ENCODE measurements at regions not wholly inside any gene's neighbourhood (a gene's known extent, or its start where the extent isn't known, plus 50 kb on each side); places are given as distances from the start of the nearest gene placed in this dataset.
A peak's percentile ranks its signal among the peaks of the same experiment; 100 is the strongest.

DNA sequence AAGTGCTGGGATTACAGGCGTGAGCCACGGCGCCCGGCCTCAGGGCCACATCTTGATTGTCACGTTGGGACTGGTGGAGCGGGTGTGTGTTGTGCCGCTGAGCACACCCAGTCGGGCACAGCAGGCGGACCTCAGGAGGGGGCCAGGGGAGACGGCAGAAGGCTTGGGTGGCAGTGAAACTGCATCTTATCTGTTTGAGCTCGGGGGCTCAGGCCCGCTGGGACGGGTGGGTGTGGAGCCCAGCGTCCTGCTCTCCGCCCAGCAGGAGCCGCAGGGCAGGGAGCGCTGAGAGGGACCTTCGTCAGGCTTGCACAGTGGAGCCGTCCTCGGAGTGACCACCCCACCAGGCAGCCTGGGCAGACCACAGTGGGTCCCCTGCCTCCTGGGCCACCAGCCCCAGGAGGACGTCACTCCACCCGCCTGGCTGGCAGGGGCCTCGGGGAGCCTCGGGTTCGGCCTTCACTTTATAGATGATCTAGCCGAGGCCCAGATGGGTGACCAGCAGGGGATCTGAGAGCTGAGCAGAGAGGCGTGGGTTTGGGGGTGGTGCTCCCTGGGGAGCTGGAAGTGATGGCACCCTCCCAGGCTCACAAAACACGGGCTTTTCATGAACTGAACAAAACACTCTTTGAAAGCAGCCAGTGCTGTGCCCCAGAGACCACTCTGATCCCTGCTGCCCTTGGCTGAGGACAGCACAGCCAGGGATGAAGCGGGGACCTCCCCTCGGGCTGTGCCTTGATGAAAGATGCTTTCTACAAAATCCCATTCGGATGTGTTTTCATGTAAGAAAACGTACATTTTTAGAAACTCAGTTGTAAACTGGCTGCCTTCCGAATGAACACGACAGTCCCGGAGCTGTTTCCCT lies 181.1 kb downstream of the SEC14L1 start:
- no peak for DNase-seq (ENCODE audit: low read depth in 3 of 3)

DNA sequence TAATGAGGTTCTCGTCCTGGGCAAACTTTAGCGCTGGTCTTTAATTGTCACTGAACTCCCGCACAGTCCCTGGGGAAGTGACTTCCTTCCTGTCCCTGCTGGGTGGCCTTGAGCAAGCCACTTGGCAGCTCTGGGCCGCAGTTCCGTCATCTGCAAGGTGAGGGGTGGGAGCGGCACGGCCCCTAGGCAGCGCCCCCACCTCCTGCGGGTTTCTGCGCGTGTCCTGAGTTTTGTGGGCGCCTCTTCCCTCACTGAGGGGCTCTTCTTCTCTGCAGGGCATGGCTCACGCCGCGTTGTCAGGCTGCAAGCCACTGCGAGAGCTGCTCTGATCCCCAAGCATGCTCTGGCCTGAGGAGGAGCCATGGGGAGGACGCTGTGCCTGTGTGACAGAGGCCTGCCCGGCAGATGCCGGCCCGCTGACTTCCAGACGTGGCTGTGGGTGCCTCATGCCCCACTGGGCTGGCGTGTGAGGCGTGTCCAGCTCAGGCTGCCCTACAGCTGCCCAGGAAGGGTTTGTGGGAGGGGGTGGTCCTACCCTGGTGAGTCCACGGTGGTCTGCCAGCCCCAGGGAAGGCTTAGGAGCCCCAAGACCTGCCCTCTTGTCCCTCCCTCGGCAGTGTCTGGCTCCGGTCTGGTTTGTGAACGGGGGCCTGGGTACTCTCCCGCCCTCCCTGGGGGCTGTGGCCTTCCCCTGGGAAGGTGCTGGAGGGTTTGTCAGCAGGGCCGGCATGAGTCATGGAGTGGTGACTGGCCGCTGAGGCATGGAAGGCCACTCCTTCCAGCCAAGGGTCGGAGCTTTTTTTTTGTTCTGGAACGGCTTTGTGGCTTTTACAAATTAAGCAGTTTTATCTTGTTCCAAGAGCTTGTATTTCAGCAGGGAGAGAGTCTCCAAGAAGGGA lies 182.0 kb downstream of the SEC14L1 start:
- no peak for DNase-seq (ENCODE audit: low read depth in 3 of 3)

GRCh38 chr17:77323413-77324171 lies 182.8 kb downstream of the SEC14L1 start:
- DNase-seq (ENCODE audit: low read depth in 3 of 3): no peak

GRCh38 chr17:77324227-77324626 lies 183.5 kb downstream of the SEC14L1 start:
- DNase-seq (ENCODE audit: low read depth in 3 of 3): no peak

- DNase-seq (ENCODE audit: low read depth in 3 of 3): no peak
These were observed 184.9 kb downstream of the SEC14L1 start for GRCh38 chr17:77325577-77326075.

DNA sequence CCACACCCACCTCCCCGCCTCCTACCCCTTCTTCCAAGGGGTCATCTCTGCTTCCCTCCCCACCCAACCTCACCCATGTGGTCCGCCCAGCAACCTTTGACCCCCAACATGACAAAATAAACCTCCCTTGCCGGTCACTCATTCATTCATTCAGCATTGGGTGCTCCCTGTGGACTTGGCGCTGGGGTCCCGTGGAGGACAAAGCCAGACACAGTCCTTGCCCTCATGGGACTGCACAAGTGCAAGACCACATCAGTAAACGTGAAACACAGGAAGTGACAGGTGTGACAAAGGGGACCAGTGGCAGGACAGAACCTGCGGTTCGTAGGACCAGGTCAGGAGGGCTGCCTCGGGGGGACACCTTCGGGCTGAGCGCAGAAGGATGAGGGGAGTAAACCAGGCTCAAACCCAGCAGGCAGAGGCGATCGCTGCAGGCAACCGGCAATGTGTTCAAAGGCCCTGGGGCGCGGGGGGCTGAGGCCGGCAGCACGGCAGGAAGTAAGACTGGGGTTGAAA lies 185.4 kb downstream of the SEC14L1 start:
- no peak for DNase-seq (ENCODE audit: low read depth in 3 of 3)

GRCh38 chr17:77326636-77327035 lies 185.9 kb downstream of the SEC14L1 start:
- no peak for DNase-seq (ENCODE audit: low read depth in 3 of 3)

DNA sequence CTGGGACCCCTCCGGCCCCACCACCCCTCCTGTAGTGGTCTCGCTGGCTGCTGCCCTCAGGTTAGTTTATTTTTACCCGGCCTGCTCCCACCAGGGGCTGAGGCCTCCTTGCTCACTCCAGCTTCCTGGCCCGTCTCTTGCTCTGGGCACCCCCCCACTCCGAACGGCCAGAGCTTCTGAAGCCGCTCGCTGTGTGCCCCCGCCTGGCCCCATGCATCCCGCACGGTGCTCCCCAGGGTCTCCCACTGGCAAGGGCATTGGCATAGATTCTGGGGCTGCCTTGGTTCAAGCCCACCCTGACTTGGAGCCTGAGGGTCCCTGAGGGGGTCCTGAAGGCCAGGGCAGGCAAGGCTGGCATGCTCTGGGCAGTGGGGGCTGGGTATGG lies 186.4 kb downstream of the SEC14L1 start:
- DNase-seq (ENCODE audit: low read depth in 3 of 3): no peak

- no peak for DNase-seq (ENCODE audit: low read depth in 3 of 3)
These were observed 187.0 kb downstream of the SEC14L1 start for GRCh38 chr17:77327566-77328464.

- no peak for DNase-seq (ENCODE audit: low read depth in 3 of 3)
These were observed 188.3 kb downstream of the SEC14L1 start for GRCh38 chr17:77328823-77329740.

GRCh38 chr17:77329741-77330531 lies 189.2 kb downstream of the SEC14L1 start:
- DNase-seq (ENCODE audit: low read depth in 3 of 3): no peak

GRCh38 chr17:77330602-77331081 lies 189.9 kb downstream of the SEC14L1 start:
- DNase-seq (ENCODE audit: low read depth in 3 of 3): no peak

DNA sequence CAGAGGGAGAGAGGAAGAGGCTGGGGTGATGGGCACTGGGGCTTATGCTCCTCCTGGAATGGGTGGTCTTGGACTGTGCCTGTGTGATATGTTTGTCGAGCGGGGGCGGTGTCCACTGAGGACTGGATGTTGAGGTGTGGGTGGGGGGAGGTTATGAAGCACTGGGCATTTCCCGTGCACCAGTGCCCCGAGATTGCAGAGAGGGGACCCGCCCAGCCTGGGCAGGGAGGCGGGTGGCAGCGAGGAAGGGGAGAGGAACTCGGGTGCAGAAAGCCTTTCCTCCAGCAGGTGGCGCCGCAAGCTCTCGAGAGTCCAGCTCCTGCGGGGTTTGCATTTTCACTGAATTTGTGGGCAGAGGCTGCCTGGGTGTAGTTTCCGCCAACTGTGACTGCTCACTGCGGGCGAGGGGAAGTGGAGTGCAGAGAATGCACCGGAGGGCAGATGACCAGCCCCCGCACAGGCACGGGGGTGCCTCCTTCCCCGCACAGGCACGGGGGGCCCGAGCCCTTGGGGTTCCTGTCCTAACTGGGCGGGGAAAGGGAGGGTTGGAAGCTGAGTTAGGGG lies 190.6 kb downstream of the SEC14L1 start:
- DNase-seq (ENCODE audit: low read depth in 3 of 3): peak; percentile 88 to 96 (median 93)

DNA sequence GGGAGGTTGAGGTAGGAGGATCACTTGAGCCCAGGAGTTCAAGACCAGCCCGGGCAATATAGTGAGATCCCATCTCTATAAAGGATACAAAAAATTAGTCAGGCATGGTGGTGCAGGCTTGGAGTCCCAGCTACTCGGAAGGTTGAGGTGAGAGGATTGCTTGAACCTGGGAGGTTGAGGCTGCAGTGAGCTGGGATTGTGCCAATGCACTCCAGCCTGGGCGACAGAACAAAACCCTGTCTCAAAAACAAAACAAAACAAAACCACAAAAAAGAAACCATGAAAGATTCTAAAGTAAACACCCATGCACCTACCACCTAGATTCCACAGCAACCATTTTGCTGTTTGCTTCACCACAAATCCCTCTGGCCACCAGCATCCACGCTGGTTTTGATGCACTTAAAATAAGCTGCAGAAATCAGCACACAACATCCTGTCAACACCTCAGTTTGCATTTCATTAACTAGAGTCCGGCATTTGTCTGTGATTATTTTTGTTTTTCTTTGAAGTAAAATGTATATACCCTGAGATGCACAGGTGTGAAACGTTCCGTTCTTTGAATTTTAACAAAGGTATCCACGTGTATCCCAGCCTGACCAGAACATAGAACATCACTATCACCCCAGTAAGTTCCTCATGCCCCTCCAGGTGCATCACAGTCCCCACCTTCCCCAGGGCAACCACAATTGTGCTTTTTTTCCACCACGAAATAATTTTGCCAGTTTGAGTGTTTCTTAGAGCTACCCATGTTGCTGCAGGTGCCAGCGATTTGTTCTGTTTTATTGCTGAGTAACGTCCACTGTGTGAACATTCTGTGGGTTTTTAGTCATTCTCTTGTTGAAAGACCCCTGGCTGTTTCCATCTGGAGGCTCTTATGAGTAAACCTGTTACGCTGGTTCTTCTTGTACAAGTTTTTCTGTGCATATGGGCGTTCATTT lies 191.5 kb downstream of the SEC14L1 start:
- no peak for DNase-seq (ENCODE audit: low read depth in 3 of 3)

DNA sequence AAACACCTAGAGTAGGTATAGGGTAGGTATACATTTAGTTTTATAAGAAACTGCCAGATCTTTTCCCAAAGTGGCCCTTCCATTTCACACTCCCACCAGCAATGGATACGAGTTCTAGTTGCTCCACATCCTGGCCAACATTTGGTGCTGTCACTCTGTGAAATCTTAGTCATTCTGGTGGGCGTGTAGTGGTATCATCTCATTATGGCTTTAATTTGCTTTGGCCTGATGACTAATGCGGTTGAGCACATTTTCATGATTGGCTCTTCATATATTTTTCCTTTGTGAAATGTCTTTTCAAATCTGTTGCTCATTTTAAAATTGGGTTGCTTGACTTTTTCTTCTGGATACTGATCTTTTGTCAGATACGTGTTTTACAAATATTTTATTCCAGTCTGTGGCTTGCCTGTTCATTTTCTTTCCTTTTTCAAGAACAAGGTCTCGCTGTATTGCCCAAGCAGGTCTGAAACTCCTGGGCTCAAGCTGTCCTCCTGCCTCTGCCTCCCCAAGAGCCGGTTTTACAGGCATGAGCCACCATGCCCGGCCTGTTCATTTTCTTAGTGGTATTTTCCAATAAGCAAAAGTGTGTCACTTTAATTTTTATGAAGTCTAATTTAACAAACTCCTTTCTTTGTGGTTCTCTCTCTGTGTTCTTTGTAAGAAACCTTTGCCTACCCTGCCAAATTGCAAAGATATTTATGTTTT lies 192.4 kb downstream of the SEC14L1 start:
- peak in 1 of 3 experiments; percentile 32 for DNase-seq (ENCODE audit: low read depth in 3 of 3)

- DNase-seq (ENCODE audit: low read depth in 3 of 3): no peak
These were observed 196.4 kb downstream of the SEC14L1 start for GRCh38 chr17:77337150-77337549.
